ENCODE measurements at regions not wholly inside any gene's neighbourhood (a gene's known extent, or its start where the extent isn't known, plus 50 kb on each side); places are given as distances from the start of the nearest gene placed in this dataset.

GRCh38 chr5:97762483-97762882, 579.4 kb upstream of the RIOK2 start:
- intact Hi-C loops (cut with DNase I): no loop called here
- Histone ChIP-seq H3K36me3 (no peaks in the 10 kb centered on the region), H3K4me3 (no peak overlapping the region), H3K27me3 (no peaks in the 10 kb centered on the region), H3K4me1 (no peaks in the 10 kb centered on the region), H3K9me3 (no peaks in the 10 kb centered on the region), H3K27ac (replicated peaks in 1 of 4) (no peak overlapping the region)
- no peak for DNase-seq (ENCODE audit: extremely low spot score)
- TF ChIP-seq POLR2AphosphoS5 (IDR thresholded peaks at IDR 0.05) (no peak), POLR2A (IDR thresholded peaks at IDR 0.05; ENCODE audit: low read depth) (no peak), EP300 (IDR thresholded peaks at IDR 0.05) (no peak)
- TF ChIP-seq, protein P1, sequence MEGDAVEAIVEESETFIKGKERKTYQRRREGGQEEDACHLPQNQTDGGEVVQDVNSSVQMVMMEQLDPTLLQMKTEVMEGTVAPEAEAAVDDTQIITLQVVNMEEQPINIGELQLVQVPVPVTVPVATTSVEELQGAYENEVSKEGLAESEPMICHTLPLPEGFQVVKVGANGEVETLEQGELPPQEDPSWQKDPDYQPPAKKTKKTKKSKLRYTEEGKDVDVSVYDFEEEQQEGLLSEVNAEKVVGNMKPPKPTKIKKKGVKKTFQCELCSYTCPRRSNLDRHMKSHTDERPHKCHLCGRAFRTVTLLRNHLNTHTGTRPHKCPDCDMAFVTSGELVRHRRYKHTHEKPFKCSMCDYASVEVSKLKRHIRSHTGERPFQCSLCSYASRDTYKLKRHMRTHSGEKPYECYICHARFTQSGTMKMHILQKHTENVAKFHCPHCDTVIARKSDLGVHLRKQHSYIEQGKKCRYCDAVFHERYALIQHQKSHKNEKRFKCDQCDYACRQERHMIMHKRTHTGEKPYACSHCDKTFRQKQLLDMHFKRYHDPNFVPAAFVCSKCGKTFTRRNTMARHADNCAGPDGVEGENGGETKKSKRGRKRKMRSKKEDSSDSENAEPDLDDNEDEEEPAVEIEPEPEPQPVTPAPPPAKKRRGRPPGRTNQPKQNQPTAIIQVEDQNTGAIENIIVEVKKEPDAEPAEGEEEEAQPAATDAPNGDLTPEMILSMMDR (IDR thresholded peaks at IDR 0.05): no peak

DNA sequence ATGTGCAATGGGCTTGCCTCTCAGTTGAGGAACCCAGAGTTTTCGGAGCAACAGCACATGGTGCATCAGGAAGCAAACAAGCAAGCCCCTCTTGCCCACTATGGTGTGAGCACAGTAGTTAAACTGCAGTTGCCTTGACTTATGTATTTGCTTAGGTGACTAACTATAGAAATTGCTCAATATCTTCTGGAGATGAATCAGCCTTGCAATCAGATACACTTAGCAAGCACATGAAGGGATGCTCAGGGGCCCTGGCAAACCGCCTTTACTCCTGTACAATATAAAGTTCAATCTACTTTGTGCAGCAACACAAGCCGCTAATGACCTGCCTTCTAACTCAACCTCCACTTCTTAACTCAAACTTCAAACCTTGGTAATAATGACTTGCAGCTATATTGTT, 581.7 kb upstream of the RIOK2 start:
- no peak for DNase-seq (ENCODE audit: extremely low spot score)
- intact Hi-C loops (cut with DNase I): no loop called here
- H3K27me3 ChIP-seq: no peaks in the 10 kb centered on the region
- 87% methylated on average over 3 of the region's 3 CpGs for WGBS
- no peak overlapping the region for H3K4me3 ChIP-seq
- H3K4me1 ChIP-seq: no peaks in the 10 kb centered on the region
- no peaks in the 10 kb centered on the region for H3K9me3 ChIP-seq
- H3K36me3 ChIP-seq: no peaks in the 10 kb centered on the region
- TF ChIP-seq EP300 (IDR thresholded peaks at IDR 0.05): no peak
- TF ChIP-seq, protein P1 (IDR thresholded peaks at IDR 0.05): no peak
- no peak for TF ChIP-seq POLR2AphosphoS5 (IDR thresholded peaks at IDR 0.05)
- no peak for TF ChIP-seq POLR2A (IDR thresholded peaks at IDR 0.05; ENCODE audit: low read depth)
- no peak overlapping the region for H3K27ac ChIP-seq (replicated peaks in 1 of 4)

DNA sequence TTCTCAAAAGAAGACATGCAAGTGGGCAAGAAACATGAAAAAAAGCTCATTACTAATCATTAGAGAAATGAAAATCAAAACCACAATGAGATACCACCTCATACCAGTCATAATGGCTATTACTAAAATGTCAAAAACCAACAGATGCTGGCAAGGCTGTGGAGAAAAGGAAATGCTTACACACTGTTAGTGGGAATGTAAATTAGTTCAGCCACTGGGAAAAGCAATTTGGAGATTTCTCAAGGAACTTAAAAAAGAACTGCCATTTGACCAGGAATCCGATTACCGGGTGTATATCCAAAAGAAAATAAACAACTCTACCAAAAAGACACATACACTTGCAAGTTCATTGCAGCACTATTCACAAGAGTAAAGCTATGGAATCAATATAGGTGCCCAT, 595.4 kb upstream of the RIOK2 start:
- 57% methylated on average over 2 of the region's 2 CpGs for WGBS
- intact Hi-C loops (cut with DNase I): no loop called here
- Histone ChIP-seq H3K27ac (replicated peaks in 1 of 4) (no peak overlapping the region), H3K27me3 (no peaks in the 10 kb centered on the region), H3K4me1 (no peaks in the 10 kb centered on the region), H3K9me3 (no peaks in the 10 kb centered on the region), H3K36me3 (no peaks in the 10 kb centered on the region), H3K4me3 (no peak overlapping the region)
- no peak for TF ChIP-seq POLR2AphosphoS5 (IDR thresholded peaks at IDR 0.05)
- TF ChIP-seq POLR2A (IDR thresholded peaks at IDR 0.05; ENCODE audit: low read depth): no peak
- TF ChIP-seq, protein P1 (IDR thresholded peaks at IDR 0.05): no peak
- TF ChIP-seq EP300 (IDR thresholded peaks at IDR 0.05): no peak
- no peak for DNase-seq (ENCODE audit: extremely low spot score)

GRCh38 chr5:97788369-97788768, 605.3 kb upstream of the RIOK2 start:
- WGBS: 75% methylated on average over 1 of the region's 1 CpG

DNA sequence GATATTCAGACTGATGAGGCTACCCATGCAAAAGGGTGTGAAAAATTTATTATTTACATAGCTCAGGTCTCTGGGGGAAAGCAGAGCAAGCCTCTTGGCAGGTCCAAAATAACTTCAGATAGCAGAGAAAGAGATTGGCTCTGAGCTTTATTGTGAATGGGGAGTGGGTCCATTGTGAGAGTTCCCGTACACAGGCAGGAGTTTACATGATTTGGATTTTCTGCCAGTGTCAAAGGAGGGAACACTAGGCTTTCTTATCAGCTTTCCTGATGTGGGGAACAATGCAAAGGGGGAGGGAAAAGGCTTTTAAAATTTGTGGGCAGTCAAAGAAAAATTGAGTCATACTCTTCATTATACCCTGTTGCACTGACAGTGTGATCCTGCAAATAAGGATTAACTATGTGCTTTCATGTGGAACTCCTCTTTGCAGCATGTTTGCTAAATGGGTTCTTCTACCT, 615.0 kb upstream of the RIOK2 start:
- H3K27ac ChIP-seq (replicated peaks in 1 of 4): no peak overlapping the region

More at GRCh38 chr5:97788369-97788768, 605.3 kb upstream of the RIOK2 start:
- H3K27me3 ChIP-seq: no peaks in the 10 kb centered on the region
- no peaks in the 10 kb centered on the region for H3K36me3 ChIP-seq
- no peaks in the 10 kb centered on the region for H3K9me3 ChIP-seq
- intact Hi-C loops (cut with DNase I): no loop called here
- H3K27ac ChIP-seq (replicated peaks in 1 of 4): no peak overlapping the region
- DNase-seq (ENCODE audit: extremely low spot score): no peak
- no peak for TF ChIP-seq EP300 (IDR thresholded peaks at IDR 0.05)
- TF ChIP-seq, protein P1 (IDR thresholded peaks at IDR 0.05): no peak
- no peak for TF ChIP-seq POLR2AphosphoS5 (IDR thresholded peaks at IDR 0.05)
- TF ChIP-seq POLR2A (IDR thresholded peaks at IDR 0.05; ENCODE audit: low read depth): no peak
- no peaks in the 10 kb centered on the region for H3K4me1 ChIP-seq
- no peak overlapping the region for H3K4me3 ChIP-seq

More for the DNA sequence above, 615.0 kb upstream of the RIOK2 start:
- Histone ChIP-seq H3K27me3 (no peaks in the 10 kb centered on the region), H3K36me3 (no peaks in the 10 kb centered on the region), H3K4me3 (no peak overlapping the region), H3K4me1 (no peaks in the 10 kb centered on the region), H3K9me3 (no peaks in the 10 kb centered on the region)
- intact Hi-C loops (cut with DNase I): no loop called here
- DNase-seq (ENCODE audit: extremely low spot score): no peak
- TF ChIP-seq POLR2A (IDR thresholded peaks at IDR 0.05; ENCODE audit: low read depth): no peak
- no peak for TF ChIP-seq EP300 (IDR thresholded peaks at IDR 0.05)
- no peak for TF ChIP-seq POLR2AphosphoS5 (IDR thresholded peaks at IDR 0.05)
- TF ChIP-seq, protein P1 (IDR thresholded peaks at IDR 0.05): no peak
- whole genome bisulfite sequencing: 80% methylated on average over 1 of the region's 1 CpG
